NCI-H2196 treated with DMSO at 0.1 percent for 48 hours (cell line): ENCODE measurements at regions not wholly inside any gene's neighbourhood (a gene's known extent, or its start where the extent isn't known, plus 50 kb on each side); places are given as distances from the start of the nearest gene placed in this dataset.

Experiments
- DNase-seq: peaks from one replicate; lab custom pipeline; 2025; ENCODE audit not compliant: unreplicated experiment; lab: John Stamatoyannopoulos, UW

DNA sequence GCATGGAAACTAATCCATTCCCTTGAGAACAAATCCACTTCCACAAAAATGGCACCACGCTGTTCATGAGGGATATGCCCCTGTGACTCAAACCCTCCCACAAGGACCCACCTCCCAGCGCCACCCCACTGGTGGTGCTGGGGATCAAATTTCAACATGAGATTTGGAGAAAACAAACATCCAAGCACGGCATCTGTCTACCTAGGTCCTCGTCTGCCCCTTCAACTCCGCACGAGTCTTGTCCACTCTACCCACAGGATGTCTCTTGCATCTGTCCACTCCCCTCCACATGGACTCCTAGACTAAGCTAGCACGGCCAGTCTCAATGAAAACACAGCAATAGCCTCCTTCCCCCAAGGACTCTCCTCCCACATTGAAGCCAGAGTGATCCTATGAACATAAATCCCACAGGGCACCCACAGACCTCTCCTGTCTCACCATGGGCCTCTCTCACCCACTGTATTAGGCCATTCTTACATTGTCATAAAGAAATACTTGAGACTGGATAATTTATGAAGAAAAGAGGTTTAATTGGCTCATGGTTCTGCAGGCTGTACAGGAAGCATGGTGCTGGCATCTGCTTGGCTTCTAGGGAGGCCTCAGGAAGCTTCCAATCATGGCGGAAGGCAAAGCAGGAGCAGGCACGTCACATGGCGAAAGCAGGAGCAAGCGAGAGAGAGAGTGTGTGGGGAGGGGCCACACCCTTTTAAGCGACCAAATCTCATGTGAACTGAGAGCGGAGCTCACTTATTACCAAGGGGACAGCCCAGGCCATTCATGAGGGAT lies 101.4 kb downstream of the TOMM20 start:
- DNase-seq: no peak

DNA sequence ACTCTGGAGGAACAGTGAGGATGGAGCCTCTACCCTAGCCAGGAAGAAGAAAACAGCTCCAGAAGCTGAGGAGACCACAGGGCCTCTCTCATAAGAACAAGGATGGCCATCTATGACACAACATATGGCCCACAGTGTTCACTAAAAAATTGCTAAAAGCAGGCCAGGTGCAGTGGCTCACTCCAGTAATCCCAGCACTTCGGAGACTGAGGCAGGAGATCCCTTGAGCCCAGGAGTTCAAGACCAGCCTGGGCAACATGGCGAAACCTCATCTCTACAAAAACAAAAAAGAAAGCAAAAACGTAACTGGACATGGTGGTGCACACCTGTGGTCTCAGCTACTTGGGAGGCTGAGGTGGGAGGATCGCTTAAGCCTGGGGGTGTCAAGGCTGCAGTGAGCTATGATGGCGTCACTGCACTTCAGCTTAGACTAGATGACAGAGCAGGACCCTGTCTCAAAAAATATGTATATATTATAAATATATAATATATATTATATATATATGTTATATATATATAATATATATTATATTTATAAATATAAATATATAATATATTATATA lies 103.1 kb downstream of the TOMM20 start:
- DNase-seq: no peak

DNA sequence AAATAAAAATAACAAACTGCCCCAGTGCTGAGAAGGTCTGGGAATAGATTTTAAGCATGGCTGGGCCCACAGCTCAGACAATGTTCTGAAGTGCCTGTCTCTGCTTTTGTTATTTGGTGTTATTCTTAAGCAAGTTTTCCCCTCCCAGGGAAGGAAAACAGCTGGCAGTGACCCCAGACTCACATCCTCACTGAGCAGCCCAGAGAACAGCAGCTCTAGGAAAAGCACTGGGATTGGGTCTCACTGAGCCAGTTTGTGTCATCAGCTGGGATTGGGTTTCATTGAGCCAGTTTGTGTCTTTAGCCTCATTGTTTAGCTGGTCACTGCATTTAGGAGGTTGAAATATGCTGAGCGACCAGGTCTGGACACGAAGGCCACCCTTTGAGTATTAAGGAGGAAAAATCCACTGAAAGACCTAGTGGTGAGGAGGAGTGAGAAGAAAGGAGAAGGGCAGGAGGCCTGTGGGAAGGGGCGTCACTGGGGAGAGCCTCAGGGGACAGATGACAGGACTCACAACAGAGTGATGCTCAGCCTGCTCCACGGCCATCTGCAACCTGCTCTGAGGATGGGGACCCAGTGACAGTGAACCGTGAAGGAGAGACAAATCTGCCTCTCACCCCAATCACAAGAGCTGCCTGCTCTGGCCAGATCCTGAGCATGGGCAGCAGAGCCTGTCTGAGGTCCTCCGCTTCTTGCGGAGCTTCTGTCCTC lies 103.8 kb downstream of the TOMM20 start:
- no peak for DNase-seq

DNA sequence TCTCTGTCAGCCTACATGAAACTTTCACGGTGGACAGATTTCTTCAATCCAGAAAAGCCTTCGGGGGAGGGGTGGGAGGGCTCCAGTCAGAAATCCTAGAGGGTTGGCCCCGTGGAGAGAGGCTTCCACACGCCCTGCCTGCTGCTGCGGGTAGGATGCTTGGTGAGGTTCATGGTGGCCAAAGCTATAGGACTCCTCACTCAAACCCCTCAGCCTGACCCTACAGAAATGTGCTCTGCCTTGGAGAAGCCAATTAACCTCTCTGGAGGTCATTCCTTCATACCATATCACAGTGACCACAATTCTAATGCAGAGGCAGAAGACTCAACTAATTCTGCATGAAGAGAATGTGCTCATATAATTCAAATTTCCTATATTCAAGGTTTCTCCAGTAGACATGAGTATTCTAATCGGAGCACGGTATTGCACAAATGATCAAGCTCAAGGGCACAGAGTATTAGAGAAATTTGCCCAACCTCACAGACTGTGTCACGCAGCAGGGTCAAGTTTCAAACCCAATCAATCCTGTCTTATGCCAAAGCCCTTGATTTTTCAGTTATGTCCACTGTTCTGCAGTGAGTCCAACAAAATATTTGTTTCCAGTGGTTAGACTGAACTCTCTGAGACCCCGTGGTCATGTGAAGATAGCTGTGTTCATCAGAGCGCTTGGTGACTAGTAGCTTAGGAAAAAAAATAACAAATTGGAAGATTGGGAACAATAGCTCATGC lies 104.8 kb downstream of the TOMM20 start:
- no peak for DNase-seq

DNA sequence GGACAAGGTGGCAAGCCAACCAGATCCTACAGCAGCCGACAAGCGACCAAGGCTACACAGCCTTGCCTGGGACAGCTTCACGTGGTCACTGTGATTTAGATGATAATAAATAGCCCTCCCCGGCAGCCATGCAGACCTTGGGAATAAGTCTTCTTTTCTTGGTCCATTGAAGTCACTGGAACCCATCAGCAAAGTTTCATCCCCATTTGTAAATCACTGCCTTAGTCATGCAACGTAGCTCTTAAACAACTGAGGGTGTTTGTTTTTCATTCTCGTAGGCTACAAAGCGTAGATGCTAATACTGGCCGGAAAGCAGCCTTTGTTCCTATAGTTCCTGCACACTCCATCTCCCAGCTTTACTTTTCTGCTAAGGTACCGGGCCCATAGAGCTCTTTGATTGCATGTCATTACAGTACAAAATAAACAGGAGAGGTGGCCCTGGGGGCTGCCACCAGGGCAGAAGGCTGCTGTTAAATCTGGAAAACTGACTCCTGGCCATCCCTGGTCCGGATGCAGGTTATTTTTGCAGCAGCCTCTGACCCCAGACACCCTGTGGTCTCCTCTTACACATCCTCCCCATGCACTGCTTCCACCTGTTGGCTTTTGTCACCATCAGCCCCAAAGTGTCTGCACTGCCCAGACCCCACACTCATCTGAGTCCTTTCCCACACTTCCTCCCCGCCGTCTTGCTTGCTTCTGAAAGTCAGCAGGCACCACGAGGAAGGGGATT lies 105.5 kb downstream of the TOMM20 start:
- no peak for DNase-seq

DNA sequence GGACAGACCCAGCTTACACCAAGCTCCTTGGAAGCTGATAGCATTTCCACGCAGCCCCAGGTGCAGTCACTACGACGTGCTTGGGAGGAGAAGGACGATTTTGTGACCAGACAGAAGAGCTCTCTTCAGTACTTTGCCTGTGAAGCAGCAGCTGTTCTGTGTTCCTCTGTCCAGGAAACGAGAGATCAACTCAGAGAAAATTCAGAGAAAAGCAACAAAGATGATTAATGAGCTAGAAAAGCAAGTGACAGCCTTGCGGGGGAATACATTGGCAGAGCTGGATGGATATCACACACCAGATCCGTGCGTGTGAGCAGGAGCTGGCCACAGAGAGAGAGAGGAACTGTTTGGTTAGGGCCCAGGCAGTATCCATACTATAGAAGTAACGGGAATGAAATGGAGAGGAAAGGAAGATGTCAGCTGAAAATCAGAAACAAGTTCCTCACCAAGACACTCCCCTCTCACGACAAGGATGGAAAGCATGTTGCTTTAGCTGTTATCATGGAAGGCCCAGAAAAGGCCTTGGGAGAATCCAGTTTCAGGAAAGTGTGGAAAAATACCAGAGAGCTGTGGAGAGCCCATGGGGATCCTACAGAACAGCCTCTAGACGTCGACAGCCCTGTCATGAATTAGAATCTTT lies 106.2 kb downstream of the TOMM20 start:
- DNase-seq: no peak

DNA sequence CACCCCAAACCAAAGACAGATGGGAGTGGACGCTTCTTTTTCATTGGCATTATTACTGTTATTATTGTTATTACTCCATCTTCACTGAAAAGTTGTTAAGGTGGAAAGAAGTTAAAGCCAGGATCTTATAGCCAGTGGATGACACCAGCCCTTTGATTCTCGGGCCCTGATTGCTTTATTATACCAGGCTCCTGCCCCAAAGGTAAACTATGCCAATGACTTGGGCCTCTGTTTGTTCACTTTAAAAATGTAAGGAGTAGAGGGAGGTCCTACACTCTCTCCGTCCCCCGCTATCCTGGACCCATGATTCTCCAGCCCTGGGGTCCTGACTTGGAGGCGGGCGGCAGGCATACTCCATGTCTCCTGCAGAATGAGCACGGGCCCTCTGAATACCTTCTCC lies 106.8 kb downstream of the TOMM20 start:
- no peak for DNase-seq

DNA sequence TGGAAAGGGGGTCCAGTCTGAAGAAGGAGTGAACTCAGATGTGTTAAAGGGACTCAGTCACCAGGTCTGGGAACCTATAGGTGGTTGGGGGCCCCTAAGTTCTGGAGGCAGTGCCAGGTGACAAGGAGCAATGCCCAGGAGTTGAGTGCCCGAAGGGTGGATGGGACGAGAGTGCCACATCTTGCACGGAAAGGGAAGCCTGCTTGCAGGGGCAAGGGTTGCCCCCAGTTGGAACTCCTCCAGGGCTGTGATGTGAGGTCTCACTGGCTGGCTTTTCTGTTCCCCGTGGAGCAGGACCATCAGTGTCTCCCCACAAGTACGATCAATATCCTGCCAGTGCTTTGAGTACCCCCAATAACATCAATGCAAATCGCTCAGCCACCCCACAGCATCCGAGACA lies 107.3 kb downstream of the TOMM20 start:
- DNase-seq: no peak

DNA sequence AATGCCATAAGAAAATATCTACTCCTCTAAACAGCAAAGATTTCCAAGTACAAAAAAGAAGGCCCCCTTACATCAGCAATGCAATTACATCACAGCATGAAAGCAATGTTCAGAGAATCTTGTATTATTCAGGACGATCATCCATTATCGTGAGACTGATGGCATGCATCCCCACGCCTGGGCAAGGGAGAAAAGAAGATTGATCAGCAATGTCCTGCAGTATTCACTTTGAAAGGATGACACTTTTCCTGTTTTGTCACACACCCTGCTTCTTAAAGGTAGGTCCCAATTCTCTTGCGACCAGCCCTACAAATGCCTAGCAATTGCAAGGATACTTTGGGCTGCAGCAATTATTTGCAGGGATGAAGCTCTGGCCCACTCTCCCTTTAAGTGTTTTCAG lies 108.7 kb downstream of the TOMM20 start:
- no peak for DNase-seq

DNA sequence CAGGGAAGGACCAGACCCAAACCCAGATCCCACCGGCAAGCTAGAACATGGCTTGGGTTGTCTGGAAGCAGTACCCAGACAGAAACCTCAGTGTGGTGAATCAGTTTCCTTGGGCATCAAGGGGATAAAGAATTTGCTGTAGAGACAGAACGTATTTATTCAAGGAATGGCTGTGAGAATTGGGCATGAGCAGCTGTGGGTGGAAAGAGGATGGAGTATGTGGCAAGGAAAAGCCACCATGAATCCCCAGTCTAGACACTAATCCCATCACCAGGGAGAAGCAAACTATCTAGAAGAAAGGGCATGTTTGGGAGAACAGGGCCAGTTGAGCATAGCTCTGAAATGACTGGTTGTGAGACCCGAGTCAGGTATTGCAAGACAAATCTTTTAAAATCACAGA lies 109.2 kb downstream of the TOMM20 start:
- no peak for DNase-seq

DNA sequence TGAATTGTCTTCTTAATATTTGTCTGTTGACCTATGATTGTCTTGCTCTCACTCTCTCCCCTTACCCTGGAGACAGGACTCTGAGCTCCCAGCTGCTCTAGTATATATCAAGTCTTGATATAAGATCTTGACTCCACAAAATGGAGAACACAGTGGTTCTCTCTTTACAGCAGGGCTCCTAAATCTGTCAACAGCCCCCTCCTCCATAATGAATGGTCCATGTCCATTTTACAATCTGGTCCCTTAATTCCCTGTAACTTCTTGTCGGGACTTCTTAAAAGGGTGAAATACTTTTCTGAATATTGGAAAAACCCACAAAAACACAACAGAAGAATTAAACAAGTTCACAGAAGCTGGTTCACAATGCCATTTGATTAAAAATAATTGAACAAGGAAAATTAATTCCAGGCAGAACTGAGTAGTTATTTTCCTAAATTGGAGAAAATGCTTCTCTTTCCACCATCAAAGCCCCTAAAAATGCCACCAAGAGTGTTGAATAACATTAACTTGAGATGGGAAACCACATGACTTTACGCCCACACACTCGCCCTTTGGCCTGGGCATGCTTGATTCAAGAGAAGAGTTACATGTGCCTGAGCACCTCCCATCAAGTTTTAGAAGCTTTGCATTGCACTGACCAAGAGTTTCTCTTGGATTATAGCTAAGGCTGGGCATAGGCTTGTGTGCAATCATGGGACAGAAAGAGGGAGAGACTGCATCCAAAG lies 109.8 kb downstream of the TOMM20 start:
- DNase-seq: no peak

DNA sequence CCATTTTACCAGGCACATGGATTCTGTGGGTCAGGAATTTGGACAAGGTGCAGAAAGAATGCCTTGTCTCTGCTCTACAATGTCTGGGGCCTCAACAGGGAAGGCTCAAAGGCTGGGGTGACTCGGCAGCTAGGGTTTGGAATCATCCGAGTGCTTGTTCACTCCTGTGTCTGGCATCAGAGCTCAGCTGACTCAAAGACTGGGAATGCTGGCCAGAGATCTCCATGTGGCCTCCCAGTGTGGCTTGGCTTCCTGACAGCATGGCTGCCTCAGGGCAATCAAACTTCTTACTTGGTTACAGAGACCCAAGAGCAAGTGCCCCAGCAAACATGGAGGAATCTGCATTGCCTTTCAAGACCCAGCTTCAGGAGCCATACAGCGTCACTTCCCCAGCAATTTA lies 110.5 kb downstream of the TOMM20 start:
- no peak for DNase-seq

DNA sequence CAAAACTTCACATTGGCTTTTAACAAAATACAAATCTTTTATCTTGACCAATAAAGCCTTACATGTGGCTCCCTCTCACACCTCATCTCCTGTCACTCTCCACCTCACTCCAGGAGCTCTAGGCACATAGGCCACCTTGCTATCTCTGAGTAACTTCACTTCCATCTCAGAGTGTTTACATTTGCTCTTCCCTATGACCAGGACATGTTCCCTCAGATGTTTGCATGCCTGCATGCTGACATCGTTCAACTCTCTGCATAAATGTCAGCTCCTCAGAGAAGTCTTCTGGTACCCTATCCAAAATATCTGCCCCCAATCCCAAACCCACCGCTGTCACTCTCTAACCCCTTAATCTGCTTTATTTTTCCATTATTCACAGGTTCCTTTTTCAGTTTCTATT lies 110.9 kb downstream of the TOMM20 start:
- no peak for DNase-seq

DNA sequence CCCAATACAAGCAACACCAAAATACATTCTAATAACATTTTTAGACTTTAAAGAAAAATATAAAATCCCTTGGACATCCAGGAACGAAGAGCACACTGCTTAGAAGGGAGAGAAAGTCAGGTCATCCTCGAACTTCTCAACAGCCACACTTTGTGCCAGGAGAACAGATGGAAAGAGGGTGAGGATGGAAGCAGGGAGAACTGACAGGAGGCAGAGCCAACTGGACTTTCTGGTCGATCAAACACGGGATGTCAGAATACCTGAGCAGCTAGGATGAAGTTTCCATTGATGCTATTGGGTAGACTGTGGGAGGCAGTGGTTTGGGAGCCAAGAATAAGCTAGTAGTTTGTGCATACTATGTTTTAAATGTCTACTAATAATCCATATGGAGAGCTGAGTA lies 111.4 kb downstream of the TOMM20 start:
- no peak for DNase-seq

DNA sequence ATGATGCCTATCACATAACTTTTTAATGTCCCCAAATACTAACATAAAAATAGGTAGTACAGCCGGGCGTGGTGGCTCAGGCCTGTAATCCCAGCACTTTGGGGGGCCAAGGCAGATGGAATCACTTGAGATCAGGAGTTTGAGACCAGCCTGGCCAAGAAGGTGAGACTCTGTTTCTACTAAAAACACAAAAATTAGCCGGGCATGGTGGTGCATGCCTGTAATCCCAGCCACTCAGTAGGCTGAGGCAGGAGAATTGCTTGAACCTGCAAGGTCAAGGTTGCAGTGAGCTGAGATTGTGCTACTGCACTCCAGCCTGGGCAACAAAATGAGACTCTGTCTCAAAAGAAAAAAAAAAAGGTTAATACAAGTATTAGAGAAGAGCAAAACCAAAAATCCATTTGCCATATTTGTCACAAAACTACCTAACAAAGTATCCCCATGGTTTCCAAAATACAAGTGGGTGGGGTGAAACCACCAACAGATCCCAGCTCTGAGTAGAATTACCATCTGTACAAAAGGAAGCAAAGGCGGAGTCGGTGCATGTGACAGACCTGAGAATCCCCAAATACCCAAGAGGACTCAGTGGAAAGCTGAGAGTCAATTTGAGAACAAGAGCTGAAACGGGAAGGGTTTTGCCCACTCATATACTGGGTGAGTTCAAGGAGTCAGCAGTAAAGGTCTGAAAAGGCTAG lies 113.2 kb downstream of the TOMM20 start:
- DNase-seq: no peak

DNA sequence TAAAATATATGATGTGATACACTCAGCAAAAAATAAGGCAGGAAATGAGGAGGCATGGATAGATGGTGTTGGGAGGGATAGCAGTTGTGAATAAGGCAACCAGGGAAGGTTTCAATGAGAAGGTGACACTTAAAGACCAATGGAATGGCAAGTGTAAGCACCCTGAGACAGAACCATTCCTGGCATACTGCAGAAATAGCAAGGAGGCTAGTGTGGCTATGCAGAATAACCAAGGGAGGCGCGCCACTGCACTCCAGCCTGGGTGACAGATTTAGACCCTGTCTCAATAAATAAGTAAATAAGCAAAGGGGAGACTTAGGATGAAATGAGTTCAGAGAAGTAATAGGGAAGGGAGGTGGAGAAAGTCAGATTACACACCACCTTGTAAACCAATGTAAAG lies 113.9 kb downstream of the TOMM20 start:
- no peak for DNase-seq

DNA sequence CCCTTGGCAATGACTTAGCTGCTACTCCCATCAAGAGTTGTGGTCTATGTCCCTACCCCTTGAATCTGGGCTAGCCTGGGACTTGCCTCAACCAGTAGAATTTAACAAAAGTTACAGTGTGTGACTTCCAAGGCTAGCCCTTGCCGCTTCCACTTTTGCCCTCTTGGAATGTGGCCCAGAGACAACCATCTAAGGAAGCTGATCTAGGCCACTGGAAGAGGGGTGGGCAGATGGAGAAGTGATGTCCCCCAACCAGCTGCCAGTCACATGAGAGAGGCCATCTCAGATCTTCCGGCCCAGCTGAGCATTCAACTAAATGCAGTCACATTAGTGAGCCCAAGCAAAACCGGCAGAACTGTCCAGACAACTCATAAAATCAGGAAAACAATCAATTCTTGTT lies 115.1 kb downstream of the TOMM20 start:
- DNase-seq: no peak

DNA sequence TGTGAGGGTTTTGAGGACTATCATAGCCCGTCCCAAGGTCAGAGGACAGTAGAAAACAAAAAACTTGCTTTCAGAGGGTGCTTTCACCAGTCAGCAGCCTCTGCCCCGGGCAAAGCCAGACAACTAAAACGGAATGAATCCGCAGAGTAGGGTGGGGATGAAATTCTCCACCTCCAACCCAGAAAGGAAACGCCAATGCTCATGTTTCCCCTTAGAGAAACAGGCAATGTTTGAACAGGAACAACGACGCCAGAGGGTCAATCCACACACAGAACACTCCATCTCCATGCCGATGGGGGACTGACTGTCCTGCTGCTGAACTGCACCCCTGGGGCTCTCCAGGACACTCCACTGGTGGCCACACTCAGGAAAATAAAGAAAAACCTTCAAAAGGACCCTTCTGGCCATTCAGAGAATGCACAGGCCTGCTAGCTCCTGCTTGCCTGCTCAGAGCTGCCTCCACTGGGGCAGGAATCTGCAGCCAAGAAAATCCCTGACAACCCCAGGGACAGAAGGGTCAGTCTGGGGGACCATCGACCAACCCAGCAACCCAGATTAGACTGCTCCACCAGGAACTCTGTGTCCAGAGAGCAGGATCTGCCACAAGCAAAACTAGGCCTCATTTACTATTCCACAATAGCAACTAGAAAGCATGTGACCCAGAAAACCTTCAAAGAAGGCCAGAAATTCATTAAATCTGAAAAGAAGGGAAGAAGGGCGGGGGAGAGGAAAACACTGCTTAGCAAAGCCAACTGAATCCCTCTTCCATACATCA lies 116.0 kb downstream of the TOMM20 start:
- DNase-seq: no peak
